Neural cell (in vitro differentiated cells): ENCODE measurements at regions not wholly inside any gene's neighbourhood (a gene's known extent, or its start where the extent isn't known, plus 50 kb on each side); places are given as distances from the start of the nearest gene placed in this dataset.

ENCODE experiments used
- CTCF ChIP-seq: fragments of 450-650 bp; IDR thresholded peaks from 2 replicates; pipeline ENCODE4 v1.5.1; 2014; ENCODE audit warnings: antibody characterized with exemption, mild to moderate bottlenecking, moderate library complexity; ENCODE audit not compliant: poor library complexity, severe bottlenecking
- REST ChIP-seq: IDR thresholded peaks from 2 replicates; pipeline ENCODE4 v1.6.1; 2012; ENCODE audit warnings: borderline replicate concordance

- no peak for TF ChIP-seq CTCF
- TF ChIP-seq REST: no peak
Observed at GRCh38 chr10:7043055-7043653, 367.7 kb downstream of the SFMBT2 start.
